IMR-90 (cell line): ENCODE measurements at regions not wholly inside any gene's neighbourhood (a gene's known extent, or its start where the extent isn't known, plus 50 kb on each side); places are given as distances from the start of the nearest gene placed in this dataset.

ENCODE experiments used
- BHLHE40 ChIP-seq: fragments of 150-350 bp; IDR thresholded peaks from 2 replicates; pipeline ENCODE4 v1.6.1; 2016; ENCODE audit warnings: mild to moderate bottlenecking, low read depth, low read length
- CEBPB ChIP-seq: IDR thresholded peaks from 2 replicates; pipeline ENCODE4 v1.6.1; 2012; ENCODE audit warnings: low read depth, low read length, improper control_type of control experiment
- CHD1 ChIP-seq: IDR thresholded peaks from 2 replicates; pipeline ENCODE4 v1.6.1; 2012; ENCODE audit warnings: low read depth, low read length, improper control_type of control experiment
- FOS ChIP-seq: fragments of 150-350 bp; IDR thresholded peaks from 2 replicates; pipeline ENCODE4 v1.6.1; 2016; ENCODE audit warnings: low read depth, low read length
- MAFK ChIP-seq: IDR thresholded peaks from 2 replicates; pipeline ENCODE4 v1.6.1; 2012; ENCODE audit warnings: low read depth, low read length, improper control_type of control experiment
- MAZ ChIP-seq: IDR thresholded peaks from 2 replicates; pipeline ENCODE4 v1.6.1; 2012; ENCODE audit warnings: low read depth, mild to moderate bottlenecking, low read length, improper control_type of control experiment, moderate library complexity, borderline replicate concordance
- NFE2L2 ChIP-seq: fragments of 150-350 bp; IDR thresholded peaks from 2 replicates; pipeline ENCODE4 v1.6.1; 2016; ENCODE audit warnings: low read depth, mild to moderate bottlenecking, low read length
- POLR2A ChIP-seq: IDR thresholded peaks from 2 replicates; pipeline ENCODE4 v1.6.1; 2012; ENCODE audit warnings: mild to moderate bottlenecking, low read depth, low read length
- RAD21 ChIP-seq: IDR thresholded peaks from 2 replicates; pipeline ENCODE4 v1.6.1; 2012; ENCODE audit warnings: low read length, improper control_type of control experiment
- RCOR1 ChIP-seq: IDR thresholded peaks from 2 replicates; pipeline ENCODE4 v1.6.1; 2012; ENCODE audit warnings: mild to moderate bottlenecking, low read length, improper control_type of control experiment; ENCODE audit not compliant: insufficient replicate concordance
- SMC3 ChIP-seq: fragments of 150-350 bp; IDR thresholded peaks from 2 replicates; pipeline ENCODE4 v1.6.1; 2016; ENCODE audit warnings: low read depth, mild to moderate bottlenecking, antibody characterized with exemption, low read length, moderate library complexity
- TF ChIP-seq, protein P1 (sequence below): conservative IDR thresholded peaks from 2 replicates; pipeline ENCODE4 v1.5.1; 2012; ENCODE audit warnings: mild to moderate bottlenecking, low read depth, low read length, improper control_type of control experiment
- TF ChIP-seq, protein P2 (sequence below): fragments of 150-350 bp; IDR thresholded peaks from 2 replicates; pipeline ENCODE4 v1.6.1; 2017; ENCODE audit warnings: mild to moderate bottlenecking, antibody characterized with exemption, low read length, low read depth

GRCh38 chr5:101362067-101362466 lies 459.0 kb upstream of the ST8SIA4 start:
- TF ChIP-seq, protein P1, sequence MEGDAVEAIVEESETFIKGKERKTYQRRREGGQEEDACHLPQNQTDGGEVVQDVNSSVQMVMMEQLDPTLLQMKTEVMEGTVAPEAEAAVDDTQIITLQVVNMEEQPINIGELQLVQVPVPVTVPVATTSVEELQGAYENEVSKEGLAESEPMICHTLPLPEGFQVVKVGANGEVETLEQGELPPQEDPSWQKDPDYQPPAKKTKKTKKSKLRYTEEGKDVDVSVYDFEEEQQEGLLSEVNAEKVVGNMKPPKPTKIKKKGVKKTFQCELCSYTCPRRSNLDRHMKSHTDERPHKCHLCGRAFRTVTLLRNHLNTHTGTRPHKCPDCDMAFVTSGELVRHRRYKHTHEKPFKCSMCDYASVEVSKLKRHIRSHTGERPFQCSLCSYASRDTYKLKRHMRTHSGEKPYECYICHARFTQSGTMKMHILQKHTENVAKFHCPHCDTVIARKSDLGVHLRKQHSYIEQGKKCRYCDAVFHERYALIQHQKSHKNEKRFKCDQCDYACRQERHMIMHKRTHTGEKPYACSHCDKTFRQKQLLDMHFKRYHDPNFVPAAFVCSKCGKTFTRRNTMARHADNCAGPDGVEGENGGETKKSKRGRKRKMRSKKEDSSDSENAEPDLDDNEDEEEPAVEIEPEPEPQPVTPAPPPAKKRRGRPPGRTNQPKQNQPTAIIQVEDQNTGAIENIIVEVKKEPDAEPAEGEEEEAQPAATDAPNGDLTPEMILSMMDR: no peak
- no peak for TF ChIP-seq POLR2A
- no peak for TF ChIP-seq CEBPB
- TF ChIP-seq NFE2L2: no peak
- TF ChIP-seq RCOR1: no peak
- no peak for TF ChIP-seq RAD21
- no peak for TF ChIP-seq FOS
- no peak for TF ChIP-seq CHD1
- TF ChIP-seq SMC3: no peak
- TF ChIP-seq, protein P2, sequence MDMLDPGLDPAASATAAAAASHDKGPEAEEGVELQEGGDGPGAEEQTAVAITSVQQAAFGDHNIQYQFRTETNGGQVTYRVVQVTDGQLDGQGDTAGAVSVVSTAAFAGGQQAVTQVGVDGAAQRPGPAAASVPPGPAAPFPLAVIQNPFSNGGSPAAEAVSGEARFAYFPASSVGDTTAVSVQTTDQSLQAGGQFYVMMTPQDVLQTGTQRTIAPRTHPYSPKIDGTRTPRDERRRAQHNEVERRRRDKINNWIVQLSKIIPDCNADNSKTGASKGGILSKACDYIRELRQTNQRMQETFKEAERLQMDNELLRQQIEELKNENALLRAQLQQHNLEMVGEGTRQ: no peak
- no peak for TF ChIP-seq BHLHE40
- no peak for TF ChIP-seq MAZ
- TF ChIP-seq MAFK: no peak
